HepG2 (cell line): ENCODE measurements at regions not wholly inside any gene's neighbourhood (a gene's known extent, or its start where the extent isn't known, plus 50 kb on each side); places are given as distances from the start of the nearest gene placed in this dataset.

Source experiments
- ARHGAP35 ChIP-seq: sonication (generic); formaldehyde crosslinking; IDR thresholded peaks from 2 replicates; pipeline ENCODE4 v1.9.0; 2022; ENCODE audit warnings: mild to moderate bottlenecking, inconsistent platforms, moderate library complexity, missing genetic modification reagents, borderline replicate concordance
- ASH2L ChIP-seq: fragments of 300-600, 200-600 bp; sonication (generic); IDR thresholded peaks from 2 replicates; pipeline ENCODE4 v1.7.0; 2017; ENCODE audit warnings: low read depth, mild to moderate bottlenecking, moderate library complexity, mixed read lengths, low read length; ENCODE audit not compliant: insufficient read length
- CEBPG ChIP-seq: IDR thresholded peaks from 2 replicates; pipeline ENCODE4 v1.6.1; 2016
- CHCHD3 ChIP-seq: sonication (generic); formaldehyde crosslinking; IDR thresholded peaks from 2 replicates; pipeline ENCODE4 v1.8.0; 2022; ENCODE audit warnings: mild to moderate bottlenecking, missing genetic modification reagents, moderate library complexity
- ERF ChIP-seq: IDR thresholded peaks from 2 replicates; pipeline ENCODE4 v1.6.1; 2018; ENCODE audit warnings: missing biosample characterization, missing genetic modification reagents
- KDM6A ChIP-seq: IDR thresholded peaks from 2 replicates; pipeline ENCODE4 v1.6.1; 2016; ENCODE audit warnings: low read depth
- KLF6 ChIP-seq: IDR thresholded peaks from 2 replicates; pipeline ENCODE4 v1.8.0; 2016; ENCODE audit warnings: missing biosample characterization, missing genetic modification reagents
- REXO4 ChIP-seq: sonication (generic); formaldehyde crosslinking; IDR thresholded peaks from 2 replicates; pipeline ENCODE4 v1.8.0; 2022; ENCODE audit warnings: missing genetic modification reagents, mild to moderate bottlenecking, borderline replicate concordance
- SALL1 ChIP-seq: sonication (generic); formaldehyde crosslinking; IDR thresholded peaks from 2 replicates; pipeline ENCODE4 v1.8.0; 2022; ENCODE audit warnings: mild to moderate bottlenecking, missing genetic modification reagents
- STAG1 ChIP-seq: sonication (generic); formaldehyde crosslinking; IDR thresholded peaks from 2 replicates; pipeline ENCODE4 v1.4.0; 2020; ENCODE audit warnings: missing genetic modification reagents
- YEATS2 ChIP-seq: sonication (generic); formaldehyde crosslinking; IDR thresholded peaks from 2 replicates; pipeline ENCODE4 v1.4.0; 2020; ENCODE audit warnings: missing genetic modification reagents, borderline replicate concordance
- ZFX ChIP-seq: sonication (generic); formaldehyde crosslinking; IDR thresholded peaks from 2 replicates; pipeline ENCODE4 v1.4.0; 2020; ENCODE audit warnings: mild to moderate bottlenecking, low read depth, missing genetic modification reagents, moderate library complexity
- ZNF292 ChIP-seq: sonication (generic); formaldehyde crosslinking; IDR thresholded peaks from 2 replicates; pipeline ENCODE4 v1.8.1; 2022; ENCODE audit warnings: mild to moderate bottlenecking, low read depth, missing genetic modification reagents, borderline replicate concordance
- ZNF749 ChIP-seq: sonication (generic); formaldehyde crosslinking; IDR thresholded peaks from 2 replicates; pipeline ENCODE4 v1.8.0; 2022; ENCODE audit warnings: mild to moderate bottlenecking, missing genetic modification reagents, moderate library complexity, borderline replicate concordance
- ZNF773 ChIP-seq: sonication (generic); formaldehyde crosslinking; IDR thresholded peaks from 2 replicates; pipeline ENCODE4 v1.4.0; 2020; ENCODE audit warnings: missing genetic modification reagents, borderline replicate concordance
- TF ChIP-seq, protein P1 (sequence below): sonication (generic); formaldehyde crosslinking; IDR thresholded peaks from 2 replicates; pipeline ENCODE4 v1.9.0; 2022; ENCODE audit warnings: missing genetic modification reagents, mild to moderate bottlenecking, borderline replicate concordance
- TF ChIP-seq, protein P2 (sequence below): sonication (generic); formaldehyde crosslinking; IDR thresholded peaks from 2 replicates; pipeline ENCODE4 v1.4.0; 2020; ENCODE audit warnings: missing genetic modification reagents
- TF ChIP-seq, protein P3 (sequence below): sonication (generic); formaldehyde crosslinking; conservative IDR thresholded peaks from 2 replicates; pipeline ENCODE4 v1.4.0; 2020; ENCODE audit warnings: mild to moderate bottlenecking, missing genetic modification reagents, moderate library complexity

DNA sequence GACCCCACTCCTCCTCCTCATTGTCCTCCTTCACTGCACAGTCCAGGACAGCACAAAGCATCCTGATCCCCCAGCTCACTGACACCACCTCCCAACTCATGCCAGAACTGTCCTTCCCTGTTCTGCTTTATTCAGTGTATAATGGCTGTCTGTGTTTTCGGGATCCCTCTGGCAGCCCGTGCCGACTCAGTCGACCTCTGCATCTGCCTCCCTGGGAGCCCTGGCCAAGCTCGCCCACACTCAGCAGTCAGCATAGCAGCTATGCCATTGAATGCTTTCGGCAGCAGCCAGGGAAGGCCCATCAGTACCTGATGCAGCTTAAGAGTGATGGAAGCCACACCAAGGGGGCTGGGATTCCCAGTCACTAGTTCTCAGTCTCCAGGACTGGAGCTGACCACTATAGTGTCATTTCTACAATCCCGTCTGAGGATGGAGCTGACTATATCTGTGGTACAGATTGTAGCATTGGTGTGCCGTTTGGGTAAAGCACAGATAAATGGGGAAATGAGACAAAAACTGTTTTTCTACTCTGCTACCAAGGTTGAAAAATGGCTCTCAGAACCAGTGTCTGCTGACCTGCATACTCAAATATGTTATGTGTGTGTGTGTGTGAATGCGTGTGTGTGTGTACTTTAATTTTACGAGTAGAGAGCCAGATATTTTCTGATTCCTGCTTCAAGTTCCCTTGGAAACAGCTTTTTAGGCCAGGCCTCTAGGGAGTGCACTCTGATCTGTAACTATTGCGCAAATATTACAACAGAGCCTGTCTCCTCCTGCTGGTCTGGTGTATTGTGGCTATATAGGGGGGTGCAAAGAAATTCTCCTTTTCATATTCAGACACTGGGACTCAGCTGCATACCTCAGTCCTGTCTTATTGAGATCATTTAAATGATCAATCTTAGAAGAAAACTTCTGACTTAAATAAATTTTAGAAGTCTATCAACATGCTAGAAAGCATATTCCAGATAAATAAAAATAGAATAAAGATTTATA lies 78.8 kb upstream of the TOP3B start (continued):
- TF ChIP-seq, protein P1, sequence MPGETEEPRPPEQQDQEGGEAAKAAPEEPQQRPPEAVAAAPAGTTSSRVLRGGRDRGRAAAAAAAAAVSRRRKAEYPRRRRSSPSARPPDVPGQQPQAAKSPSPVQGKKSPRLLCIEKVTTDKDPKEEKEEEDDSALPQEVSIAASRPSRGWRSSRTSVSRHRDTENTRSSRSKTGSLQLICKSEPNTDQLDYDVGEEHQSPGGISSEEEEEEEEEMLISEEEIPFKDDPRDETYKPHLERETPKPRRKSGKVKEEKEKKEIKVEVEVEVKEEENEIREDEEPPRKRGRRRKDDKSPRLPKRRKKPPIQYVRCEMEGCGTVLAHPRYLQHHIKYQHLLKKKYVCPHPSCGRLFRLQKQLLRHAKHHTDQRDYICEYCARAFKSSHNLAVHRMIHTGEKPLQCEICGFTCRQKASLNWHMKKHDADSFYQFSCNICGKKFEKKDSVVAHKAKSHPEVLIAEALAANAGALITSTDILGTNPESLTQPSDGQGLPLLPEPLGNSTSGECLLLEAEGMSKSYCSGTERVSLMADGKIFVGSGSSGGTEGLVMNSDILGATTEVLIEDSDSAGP (CRISPR knock-in tag): peak; percentile 59; the same call in 1 of the 2 replicates
- 0 out of 2 replicates have a peak, but pooled peaks have one; percentile 8 for TF ChIP-seq KLF6 (CRISPR knock-in tag)
- TF ChIP-seq, protein P2, sequence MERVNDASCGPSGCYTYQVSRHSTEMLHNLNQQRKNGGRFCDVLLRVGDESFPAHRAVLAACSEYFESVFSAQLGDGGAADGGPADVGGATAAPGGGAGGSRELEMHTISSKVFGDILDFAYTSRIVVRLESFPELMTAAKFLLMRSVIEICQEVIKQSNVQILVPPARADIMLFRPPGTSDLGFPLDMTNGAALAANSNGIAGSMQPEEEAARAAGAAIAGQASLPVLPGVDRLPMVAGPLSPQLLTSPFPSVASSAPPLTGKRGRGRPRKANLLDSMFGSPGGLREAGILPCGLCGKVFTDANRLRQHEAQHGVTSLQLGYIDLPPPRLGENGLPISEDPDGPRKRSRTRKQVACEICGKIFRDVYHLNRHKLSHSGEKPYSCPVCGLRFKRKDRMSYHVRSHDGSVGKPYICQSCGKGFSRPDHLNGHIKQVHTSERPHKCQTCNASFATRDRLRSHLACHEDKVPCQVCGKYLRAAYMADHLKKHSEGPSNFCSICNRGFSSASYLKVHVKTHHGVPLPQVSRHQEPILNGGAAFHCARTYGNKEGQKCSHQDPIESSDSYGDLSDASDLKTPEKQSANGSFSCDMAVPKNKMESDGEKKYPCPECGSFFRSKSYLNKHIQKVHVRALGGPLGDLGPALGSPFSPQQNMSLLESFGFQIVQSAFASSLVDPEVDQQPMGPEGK: peak; percentile 67
- TF ChIP-seq STAG1 (CRISPR knock-in tag): peak; percentile 20; the same call in 1 of the 2 replicates
- TF ChIP-seq, protein P3, sequence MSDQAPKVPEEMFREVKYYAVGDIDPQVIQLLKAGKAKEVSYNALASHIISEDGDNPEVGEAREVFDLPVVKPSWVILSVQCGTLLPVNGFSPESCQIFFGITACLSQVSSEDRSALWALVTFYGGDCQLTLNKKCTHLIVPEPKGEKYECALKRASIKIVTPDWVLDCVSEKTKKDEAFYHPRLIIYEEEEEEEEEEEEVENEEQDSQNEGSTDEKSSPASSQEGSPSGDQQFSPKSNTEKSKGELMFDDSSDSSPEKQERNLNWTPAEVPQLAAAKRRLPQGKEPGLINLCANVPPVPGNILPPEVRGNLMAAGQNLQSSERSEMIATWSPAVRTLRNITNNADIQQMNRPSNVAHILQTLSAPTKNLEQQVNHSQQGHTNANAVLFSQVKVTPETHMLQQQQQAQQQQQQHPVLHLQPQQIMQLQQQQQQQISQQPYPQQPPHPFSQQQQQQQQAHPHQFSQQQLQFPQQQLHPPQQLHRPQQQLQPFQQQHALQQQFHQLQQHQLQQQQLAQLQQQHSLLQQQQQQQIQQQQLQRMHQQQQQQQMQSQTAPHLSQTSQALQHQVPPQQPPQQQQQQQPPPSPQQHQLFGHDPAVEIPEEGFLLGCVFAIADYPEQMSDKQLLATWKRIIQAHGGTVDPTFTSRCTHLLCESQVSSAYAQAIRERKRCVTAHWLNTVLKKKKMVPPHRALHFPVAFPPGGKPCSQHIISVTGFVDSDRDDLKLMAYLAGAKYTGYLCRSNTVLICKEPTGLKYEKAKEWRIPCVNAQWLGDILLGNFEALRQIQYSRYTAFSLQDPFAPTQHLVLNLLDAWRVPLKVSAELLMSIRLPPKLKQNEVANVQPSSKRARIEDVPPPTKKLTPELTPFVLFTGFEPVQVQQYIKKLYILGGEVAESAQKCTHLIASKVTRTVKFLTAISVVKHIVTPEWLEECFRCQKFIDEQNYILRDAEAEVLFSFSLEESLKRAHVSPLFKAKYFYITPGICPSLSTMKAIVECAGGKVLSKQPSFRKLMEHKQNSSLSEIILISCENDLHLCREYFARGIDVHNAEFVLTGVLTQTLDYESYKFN: peak; percentile 40
- TF ChIP-seq KDM6A (CRISPR knock-in tag): peak; percentile 20; the same call in 1 of the 2 replicates
- TF ChIP-seq ZFX (CRISPR knock-in tag): peak; percentile 36
- no peak for TF ChIP-seq ZNF749 (CRISPR knock-in tag)
- no peak for TF ChIP-seq ZNF773 (CRISPR knock-in tag)
- TF ChIP-seq SALL1 (CRISPR knock-in tag): peak; percentile 25; the same call in 1 of the 2 replicates
- 0 out of 2 replicates have a peak, but pooled peaks have one; percentile 32 for TF ChIP-seq ZNF292 (CRISPR knock-in tag)
- no peak for TF ChIP-seq YEATS2 (CRISPR knock-in tag)
- no peak for TF ChIP-seq CHCHD3 (CRISPR knock-in tag)
- no peak for TF ChIP-seq ARHGAP35 (CRISPR knock-in tag)
- 0 out of 2 replicates have a peak, but pooled peaks have one; percentile 9 for TF ChIP-seq ERF (CRISPR knock-in tag)
- TF ChIP-seq CEBPG: peak; percentile 93
- TF ChIP-seq REXO4 (CRISPR knock-in tag): no peak
- TF ChIP-seq ASH2L: peak; percentile 37
